ENCODE measurements at regions not wholly inside any gene's neighbourhood (a gene's known extent, or its start where the extent isn't known, plus 50 kb on each side); places are given as distances from the start of the nearest gene placed in this dataset.

GRCh38 chr4:100954046-100954445 is 393.3 kb downstream of the PPP3CA start:
- Mint-ChIP-seq H3K27me3 (ENCODE audit: low read depth) (no peaks in the 10 kb centered on the region), H3K4me3 (no peak overlapping the region), H3K9me3 (no peaks in the 10 kb centered on the region), H3K27ac (no peak overlapping the region), H3K4me1 (peaks cover 17% of the 10 kb centered on the region), H3K36me3 (ENCODE audit: low read depth) (no peaks in the 10 kb centered on the region)
- TF ChIP-seq CTCF (IDR thresholded peaks at IDR 0.05; ENCODE audit: unreplicated experiment in 3 of 3) = no peak

GRCh38 chr4:100953616-100954015 is 393.7 kb downstream of the PPP3CA start:
- Mint-ChIP-seq H3K27ac (no peak overlapping the region), H3K4me1 (peaks cover 17% of the 10 kb centered on the region), H3K9me3 (no peaks in the 10 kb centered on the region), H3K4me3 (no peak overlapping the region), H3K27me3 (ENCODE audit: low read depth) (no peaks in the 10 kb centered on the region), H3K36me3 (ENCODE audit: low read depth) (no peaks in the 10 kb centered on the region)
- TF ChIP-seq CTCF (IDR thresholded peaks at IDR 0.05; ENCODE audit: unreplicated experiment in 3 of 3) = no peak

GRCh38 chr4:100952590-100952989 is 394.7 kb downstream of the PPP3CA start:
- H3K4me1 Mint-ChIP-seq = peaks cover 17% of the 10 kb centered on the region
- TF ChIP-seq CTCF (IDR thresholded peaks at IDR 0.05; ENCODE audit: unreplicated experiment in 3 of 3) = no peak
- no peaks in the 10 kb centered on the region for H3K27me3 Mint-ChIP-seq (ENCODE audit: low read depth)
- no peaks in the 10 kb centered on the region for H3K9me3 Mint-ChIP-seq
- no peaks in the 10 kb centered on the region for H3K36me3 Mint-ChIP-seq (ENCODE audit: low read depth)
- H3K27ac Mint-ChIP-seq = no peak overlapping the region
- H3K4me3 Mint-ChIP-seq = no peak overlapping the region

- Mint-ChIP-seq H3K4me1 (peaks cover 18% of the 10 kb centered on the region), H3K36me3 (ENCODE audit: low read depth) (no peaks in the 10 kb centered on the region), H3K4me3 (no peak overlapping the region), H3K27me3 (ENCODE audit: low read depth) (no peaks in the 10 kb centered on the region), H3K9me3 (peaks cover 4% of the 10 kb centered on the region), H3K27ac (no peak overlapping the region)
- no peak for TF ChIP-seq CTCF (IDR thresholded peaks at IDR 0.05; ENCODE audit: unreplicated experiment in 3 of 3)
Measured at GRCh38 chr4:100949350-100949935, 397.9 kb downstream of the PPP3CA start.

- Mint-ChIP-seq H3K4me1 (peaks cover 13% of the 10 kb centered on the region), H3K27me3 (ENCODE audit: low read depth) (no peaks in the 10 kb centered on the region)
- no peak for TF ChIP-seq CTCF (IDR thresholded peaks at IDR 0.05; ENCODE audit: unreplicated experiment in 3 of 3)
Measured at GRCh38 chr4:100948911-100949310, 398.4 kb downstream of the PPP3CA start.

GRCh38 chr4:100945789-100946188 is 401.5 kb downstream of the PPP3CA start:
- H3K9me3 Mint-ChIP-seq = peaks cover 13% of the 10 kb centered on the region
- TF ChIP-seq CTCF (IDR thresholded peaks at IDR 0.05; ENCODE audit: unreplicated experiment in 3 of 3) = no peak
- no peaks in the 10 kb centered on the region for H3K27me3 Mint-ChIP-seq (ENCODE audit: low read depth)
- peaks cover 3% of the 10 kb centered on the region for H3K4me1 Mint-ChIP-seq
- H3K36me3 Mint-ChIP-seq (ENCODE audit: low read depth) = no peaks in the 10 kb centered on the region
- H3K4me3 Mint-ChIP-seq = no peak overlapping the region
- H3K27ac Mint-ChIP-seq = no peak overlapping the region

More at GRCh38 chr4:100948911-100949310, 398.4 kb downstream of the PPP3CA start:
- Mint-ChIP-seq H3K36me3 (ENCODE audit: low read depth) (no peaks in the 10 kb centered on the region), H3K27ac (no peak overlapping the region), H3K9me3 (peaks cover 4% of the 10 kb centered on the region), H3K4me3 (no peak overlapping the region)
